GM20000 (cell line): ENCODE measurements at regions not wholly inside any gene's neighbourhood (a gene's known extent, or its start where the extent isn't known, plus 50 kb on each side); places are given as distances from the start of the nearest gene placed in this dataset.
"Not testable (repeated sequence)": the region's sequence is repeated elsewhere in the genome, so short reads cannot be mapped to it uniquely, and the experiment has no call there.

Source experiments
- DNase-seq: peaks from one replicate; pipeline ENCODE4 v3.0.0; 2012; ENCODE audit warnings: low spot score
- TF ChIP-seq, protein P1 (sequence below): IDR thresholded peaks from 2 replicates; pipeline ENCODE4 v1.5.1; 2012; ENCODE audit warnings: mild to moderate bottlenecking, control low read depth; ENCODE audit errors: extremely low read depth, missing control alignments

DNA sequence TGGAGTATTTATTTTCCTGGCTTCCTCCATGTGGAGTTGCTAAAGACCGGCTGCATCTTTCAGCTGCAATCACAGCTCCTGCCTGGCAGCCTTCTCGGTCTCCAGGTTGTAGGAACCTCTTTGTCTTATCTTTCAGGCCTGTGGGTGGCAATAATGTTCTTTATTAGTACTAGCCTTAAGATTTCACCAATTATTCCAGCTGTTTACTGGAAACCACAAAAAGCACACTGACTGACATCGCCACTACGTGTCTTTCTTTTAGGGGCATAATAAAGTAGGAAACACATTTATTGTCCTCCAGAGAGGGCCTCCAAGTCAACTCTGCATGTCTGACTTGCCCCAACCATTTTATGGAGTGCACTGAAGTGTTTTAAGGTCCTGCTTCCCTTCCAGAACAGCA lies 1116.5 kb upstream of the TMEM132C start:
- TF ChIP-seq, protein P1, sequence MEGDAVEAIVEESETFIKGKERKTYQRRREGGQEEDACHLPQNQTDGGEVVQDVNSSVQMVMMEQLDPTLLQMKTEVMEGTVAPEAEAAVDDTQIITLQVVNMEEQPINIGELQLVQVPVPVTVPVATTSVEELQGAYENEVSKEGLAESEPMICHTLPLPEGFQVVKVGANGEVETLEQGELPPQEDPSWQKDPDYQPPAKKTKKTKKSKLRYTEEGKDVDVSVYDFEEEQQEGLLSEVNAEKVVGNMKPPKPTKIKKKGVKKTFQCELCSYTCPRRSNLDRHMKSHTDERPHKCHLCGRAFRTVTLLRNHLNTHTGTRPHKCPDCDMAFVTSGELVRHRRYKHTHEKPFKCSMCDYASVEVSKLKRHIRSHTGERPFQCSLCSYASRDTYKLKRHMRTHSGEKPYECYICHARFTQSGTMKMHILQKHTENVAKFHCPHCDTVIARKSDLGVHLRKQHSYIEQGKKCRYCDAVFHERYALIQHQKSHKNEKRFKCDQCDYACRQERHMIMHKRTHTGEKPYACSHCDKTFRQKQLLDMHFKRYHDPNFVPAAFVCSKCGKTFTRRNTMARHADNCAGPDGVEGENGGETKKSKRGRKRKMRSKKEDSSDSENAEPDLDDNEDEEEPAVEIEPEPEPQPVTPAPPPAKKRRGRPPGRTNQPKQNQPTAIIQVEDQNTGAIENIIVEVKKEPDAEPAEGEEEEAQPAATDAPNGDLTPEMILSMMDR = no peak
- DNase-seq = no peak

DNA sequence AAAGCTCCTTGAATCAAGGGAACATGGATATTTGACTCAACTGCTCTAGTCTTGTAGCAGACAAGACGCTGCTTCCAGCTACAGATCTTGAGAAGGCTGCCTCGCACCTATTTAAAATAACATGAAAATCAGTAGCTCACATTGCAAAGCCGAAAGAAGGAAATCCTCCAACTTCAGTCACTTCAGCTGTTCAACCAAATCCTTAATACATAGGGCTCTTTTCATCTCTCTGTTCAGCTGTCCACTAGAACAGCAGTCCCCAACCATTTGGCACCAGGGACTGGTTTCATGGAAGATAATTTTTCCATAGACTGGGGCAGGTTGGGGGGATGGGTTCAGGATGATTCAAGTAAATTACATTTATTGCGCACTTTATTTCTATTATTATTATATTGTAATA lies 1116.0 kb upstream of the TMEM132C start:
- no peak for DNase-seq
- TF ChIP-seq, protein P1 = no peak

DNA sequence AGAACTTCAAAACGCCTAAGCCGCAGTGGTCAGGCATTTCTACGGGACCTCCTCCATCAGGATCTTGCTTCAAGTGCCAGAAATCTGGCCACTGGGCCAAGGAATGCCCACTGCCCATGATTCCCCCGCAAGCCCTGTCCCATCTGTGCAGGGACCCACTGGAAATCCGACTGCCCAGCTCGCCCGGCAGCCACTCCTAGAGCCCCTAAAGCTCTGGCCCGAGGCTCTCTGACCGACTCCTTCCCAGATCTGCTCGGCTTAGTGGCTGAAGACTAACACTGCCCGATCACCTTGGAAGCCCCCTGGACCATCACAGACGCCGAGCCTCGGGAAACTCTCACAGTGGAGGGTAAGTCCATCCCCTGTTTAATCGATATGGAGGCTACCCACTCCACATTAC lies 1113.0 kb upstream of the TMEM132C start:
- no peak for DNase-seq
- TF ChIP-seq, protein P1 = no peak

DNA sequence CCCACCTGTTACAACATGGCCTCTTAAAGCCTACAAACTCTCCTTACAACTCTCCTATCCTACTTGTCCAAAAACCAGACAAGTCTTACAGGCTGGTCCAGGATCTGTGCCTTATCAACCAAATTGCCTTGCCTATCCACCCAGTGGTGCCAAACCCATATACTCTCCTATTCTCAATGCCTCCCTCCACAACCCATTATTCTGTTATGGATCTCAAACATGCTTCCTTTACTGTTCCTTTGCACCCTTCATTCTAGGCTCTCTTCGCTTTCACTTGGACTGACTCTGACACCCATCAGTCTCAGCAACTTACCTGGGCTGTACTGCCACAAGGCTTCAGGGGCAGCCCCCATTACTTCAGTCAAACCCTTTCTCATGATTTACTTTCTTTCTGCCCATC lies 1112.1 kb upstream of the TMEM132C start:
- not testable (repeated sequence) for DNase-seq

DNA sequence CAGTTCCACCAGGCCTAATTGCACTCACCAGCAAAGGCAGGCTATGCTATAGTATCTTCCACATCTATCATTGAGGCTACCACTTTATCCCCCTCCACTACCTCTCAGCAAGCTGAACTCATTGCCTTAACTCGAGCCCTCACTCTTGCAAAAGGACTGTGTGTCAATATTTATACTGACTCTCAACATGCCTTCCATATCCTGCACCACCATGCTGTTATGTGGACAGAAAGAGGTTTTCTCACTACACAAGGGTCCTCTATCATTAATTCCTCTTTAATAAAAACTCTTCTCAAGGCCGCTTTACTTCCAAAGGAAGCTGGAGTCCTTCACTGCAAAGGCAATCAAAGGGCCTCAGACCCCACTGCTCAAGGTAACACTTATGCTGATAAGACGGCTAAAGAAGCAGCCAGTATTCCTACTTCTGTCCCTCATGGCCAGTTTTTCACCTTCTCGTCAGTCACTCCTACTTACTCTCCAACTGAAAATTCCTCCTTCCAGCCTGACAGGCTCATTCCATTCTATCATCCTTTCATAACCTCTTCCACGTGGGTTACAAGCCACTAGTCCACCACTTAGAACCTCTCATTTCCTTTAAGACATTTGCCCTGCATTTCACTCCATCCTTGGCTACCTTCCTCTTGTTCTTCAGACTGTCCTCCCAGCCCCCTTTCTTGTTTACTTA lies 1110.9 kb upstream of the TMEM132C start:
- DNase-seq = not testable (repeated sequence)

DNA sequence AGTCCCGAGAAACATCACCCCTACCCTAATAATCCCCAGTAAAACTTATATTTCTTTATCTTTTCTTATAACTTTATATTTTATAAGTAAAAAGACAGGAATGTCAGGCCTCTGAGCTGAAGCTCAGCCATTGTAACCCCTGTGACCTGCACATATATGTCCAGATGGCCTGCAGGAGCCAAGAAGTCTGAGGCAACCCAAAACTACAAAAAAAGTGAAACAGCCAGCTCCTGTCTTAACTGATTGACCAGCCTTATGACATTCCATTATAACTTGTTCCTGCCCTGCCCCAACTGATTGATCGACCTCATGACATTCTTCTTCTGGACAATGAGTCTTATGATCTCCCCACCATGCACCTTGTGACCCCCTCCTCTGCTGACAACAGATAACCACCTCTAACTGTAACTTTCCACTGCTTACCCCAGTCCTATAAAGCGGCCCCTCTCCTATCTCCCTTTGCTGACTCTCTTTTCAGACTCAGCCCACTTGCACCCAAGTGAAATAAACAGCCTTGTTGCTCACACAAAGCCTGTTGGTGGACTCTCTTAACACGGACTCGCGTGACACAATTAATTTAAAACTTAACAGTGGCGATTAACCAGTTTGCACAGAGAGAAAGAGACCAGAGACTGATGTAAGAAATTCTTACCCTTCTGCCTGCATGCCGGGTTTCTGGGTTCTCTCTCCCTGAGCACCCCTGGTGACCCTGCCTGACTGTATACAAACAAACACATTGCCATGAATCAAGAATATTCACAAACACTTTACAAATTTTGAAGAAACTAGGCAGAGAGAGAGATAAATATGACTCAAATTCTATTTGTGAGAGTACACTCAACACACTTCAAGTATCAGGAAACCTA lies 1109.2 kb upstream of the TMEM132C start:
- not testable (repeated sequence) for DNase-seq

DNA sequence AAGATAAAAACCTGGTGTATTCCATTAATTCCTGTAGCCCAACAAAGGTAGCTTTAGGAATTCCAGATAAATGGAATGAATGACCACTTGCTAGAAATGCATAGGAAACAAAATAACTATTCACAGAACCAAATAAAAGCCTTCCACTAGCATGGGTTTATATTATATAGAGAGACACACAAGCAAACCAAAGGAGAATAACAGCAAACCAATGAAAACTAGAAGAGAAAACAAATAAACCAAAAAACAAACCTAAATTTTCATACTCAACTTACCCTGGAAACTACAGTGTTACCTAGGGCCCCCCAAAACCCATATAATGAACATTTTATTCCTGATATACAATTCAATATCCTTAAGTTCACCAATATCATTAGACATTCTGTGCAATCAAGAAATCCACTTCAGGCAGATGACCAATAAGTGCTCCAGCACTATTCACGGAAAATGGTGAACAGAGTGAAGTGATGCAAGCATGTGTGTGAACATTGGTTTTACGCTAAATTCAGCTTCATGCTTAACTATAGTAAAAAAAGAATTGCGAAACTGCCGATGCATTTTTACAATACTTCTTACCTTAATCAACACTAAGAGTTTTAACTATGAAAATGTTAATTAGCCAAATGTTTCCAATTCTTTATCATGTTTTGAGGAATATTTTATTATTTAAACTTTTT lies 1108.4 kb upstream of the TMEM132C start:
- no peak for DNase-seq
- TF ChIP-seq, protein P1 = no peak

DNA sequence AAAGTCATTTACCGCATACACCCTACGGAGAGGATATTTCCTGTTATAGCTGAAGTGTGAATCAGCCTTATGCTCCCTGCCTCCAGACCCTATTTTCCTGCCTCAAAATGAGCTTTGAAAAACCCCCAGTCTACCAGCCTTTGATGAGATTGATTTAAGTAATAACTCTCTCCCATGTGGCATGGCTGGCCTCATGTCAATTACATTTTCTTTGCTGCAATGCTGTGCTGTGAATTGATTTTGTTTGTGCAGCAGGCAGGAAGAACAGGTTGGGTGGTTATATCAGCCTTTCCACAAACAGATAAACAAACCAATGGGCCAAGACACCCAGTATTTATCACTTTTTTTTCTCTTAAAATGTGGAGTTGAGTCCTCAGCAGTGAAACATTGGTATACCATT lies 1105.5 kb upstream of the TMEM132C start:
- TF ChIP-seq, protein P1 = no peak
- DNase-seq = no peak
